ENCODE measurements at regions not wholly inside any gene's neighbourhood (a gene's known extent, or its start where the extent isn't known, plus 50 kb on each side); places are given as distances from the start of the nearest gene placed in this dataset.

DNA sequence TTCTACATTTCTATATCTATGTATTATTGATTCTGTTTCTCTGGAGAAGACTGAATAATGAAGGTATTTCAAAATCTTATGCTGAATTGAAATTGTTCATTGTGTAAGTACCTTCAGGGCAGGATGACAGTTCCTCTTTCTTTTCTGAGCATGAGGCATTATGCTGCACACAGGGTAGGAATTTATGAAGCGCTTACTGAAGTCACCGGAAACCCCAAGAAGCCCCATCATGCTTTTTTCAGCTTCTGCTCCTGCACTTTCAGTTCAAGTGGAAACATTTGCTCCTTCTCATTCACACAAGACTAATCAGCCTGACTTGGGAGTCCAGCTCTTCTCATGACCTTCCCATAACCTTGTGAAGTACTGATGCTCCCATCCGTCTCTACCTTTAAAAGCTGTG is 314.7 kb upstream of the SORL1-AS1 start:
- TF ChIP-seq POLR2AphosphoS5 (IDR thresholded peaks at IDR 0.05): no peak
- no peak for TF ChIP-seq POLR2A (IDR thresholded peaks at IDR 0.05)
- TF ChIP-seq, protein P1, sequence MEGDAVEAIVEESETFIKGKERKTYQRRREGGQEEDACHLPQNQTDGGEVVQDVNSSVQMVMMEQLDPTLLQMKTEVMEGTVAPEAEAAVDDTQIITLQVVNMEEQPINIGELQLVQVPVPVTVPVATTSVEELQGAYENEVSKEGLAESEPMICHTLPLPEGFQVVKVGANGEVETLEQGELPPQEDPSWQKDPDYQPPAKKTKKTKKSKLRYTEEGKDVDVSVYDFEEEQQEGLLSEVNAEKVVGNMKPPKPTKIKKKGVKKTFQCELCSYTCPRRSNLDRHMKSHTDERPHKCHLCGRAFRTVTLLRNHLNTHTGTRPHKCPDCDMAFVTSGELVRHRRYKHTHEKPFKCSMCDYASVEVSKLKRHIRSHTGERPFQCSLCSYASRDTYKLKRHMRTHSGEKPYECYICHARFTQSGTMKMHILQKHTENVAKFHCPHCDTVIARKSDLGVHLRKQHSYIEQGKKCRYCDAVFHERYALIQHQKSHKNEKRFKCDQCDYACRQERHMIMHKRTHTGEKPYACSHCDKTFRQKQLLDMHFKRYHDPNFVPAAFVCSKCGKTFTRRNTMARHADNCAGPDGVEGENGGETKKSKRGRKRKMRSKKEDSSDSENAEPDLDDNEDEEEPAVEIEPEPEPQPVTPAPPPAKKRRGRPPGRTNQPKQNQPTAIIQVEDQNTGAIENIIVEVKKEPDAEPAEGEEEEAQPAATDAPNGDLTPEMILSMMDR (IDR thresholded peaks at IDR 0.05): no peak

All from breast epithelium (tissue), 3 donors.